ENCODE measurements at regions not wholly inside any gene's neighbourhood (a gene's known extent, or its start where the extent isn't known, plus 50 kb on each side); places are given as distances from the start of the nearest gene placed in this dataset.
"Not testable (repeated sequence)": the region's sequence is repeated elsewhere in the genome, so short reads cannot be mapped to it uniquely, and the experiment has no call there.

DNA sequence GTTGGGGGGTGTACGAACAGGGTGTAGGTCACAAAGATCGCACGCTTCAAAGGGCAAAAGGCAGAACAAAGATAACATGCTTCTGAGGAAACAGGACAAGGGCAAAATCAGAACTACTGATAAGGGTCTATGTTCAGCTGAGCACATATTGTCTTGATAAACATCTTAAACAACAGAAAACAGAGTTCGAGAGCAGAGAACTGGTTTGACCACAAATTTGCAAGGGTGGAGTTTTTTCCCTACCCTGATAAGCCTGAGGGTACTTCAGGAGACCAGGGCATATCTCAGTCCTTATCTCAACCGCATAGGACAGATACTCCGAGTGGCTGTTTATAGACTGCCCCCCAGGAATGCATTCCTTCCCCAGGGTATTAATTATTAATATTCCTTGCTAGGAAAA lies 139.1 kb upstream of the CNTNAP4 start:
- H3K27ac ChIP-seq (ENCODE audit: low read length); H2AFZ ChIP-seq (ENCODE audit: low read length); H4K20me1 ChIP-seq (ENCODE audit: insufficient read depth, low read depth, low read length); H3K4me3 ChIP-seq (ENCODE audit: low read length); H3K4me2 ChIP-seq (ENCODE audit: low read depth, low read length, poor library complexity, severe bottlenecking); H3K36me3 ChIP-seq (ENCODE audit: insufficient read depth, low read length); H3K9ac ChIP-seq (ENCODE audit: low read length); H3K9me2 ChIP-seq (replicated peaks; ENCODE audit: insufficient read depth, low read length); H3K79me2 ChIP-seq (ENCODE audit: low read length); DNase-seq; H3K27me3 ChIP-seq (ENCODE audit: low read length); H3K9me3 ChIP-seq (ENCODE audit: low read length); H3K4me1 ChIP-seq (ENCODE audit: low read length): not testable (repeated sequence)

GRCh38 chr16:76157629-76158028 lies 119.6 kb upstream of the CNTNAP4 start:
- Histone ChIP-seq H3K4me1 (ENCODE audit: low read length) (no peaks in the 10 kb centered on the region), H2AFZ (ENCODE audit: low read length) (no peak overlapping the region), H4K20me1 (ENCODE audit: insufficient read depth, low read depth, low read length) (no peaks in the 10 kb centered on the region), H3K27ac (ENCODE audit: low read length) (no peak overlapping the region), H3K9ac (ENCODE audit: low read length) (no peak overlapping the region), H3K4me3 (ENCODE audit: low read length) (no peak overlapping the region), H3K9me3 (ENCODE audit: low read length) (no peaks in the 10 kb centered on the region), H3K9me2 (replicated peaks; ENCODE audit: insufficient read depth, low read length) (no peaks in the 10 kb centered on the region), H3K4me2 (ENCODE audit: low read depth, low read length, poor library complexity, severe bottlenecking) (no peak overlapping the region), H3K36me3 (ENCODE audit: insufficient read depth, low read length) (no peaks in the 10 kb centered on the region), H3K79me2 (ENCODE audit: low read length) (no peaks in the 10 kb centered on the region), H3K27me3 (ENCODE audit: low read length) (no peaks in the 10 kb centered on the region)
- DNase-seq = no peak

- H3K4me2 ChIP-seq (ENCODE audit: low read depth, low read length, poor library complexity, severe bottlenecking) = no peak overlapping the region
- H3K4me1 ChIP-seq (ENCODE audit: low read length) = no peaks in the 10 kb centered on the region
- H4K20me1 ChIP-seq (ENCODE audit: insufficient read depth, low read depth, low read length) = no peaks in the 10 kb centered on the region
- H3K79me2 ChIP-seq (ENCODE audit: low read length) = no peaks in the 10 kb centered on the region
- H2AFZ ChIP-seq (ENCODE audit: low read length) = no peak overlapping the region
- no peak overlapping the region for H3K4me3 ChIP-seq (ENCODE audit: low read length)
- no peak for DNase-seq
- H3K27ac ChIP-seq (ENCODE audit: low read length) = no peak overlapping the region
- no peaks in the 10 kb centered on the region for H3K27me3 ChIP-seq (ENCODE audit: low read length)
- H3K9me3 ChIP-seq (ENCODE audit: low read length) = no peaks in the 10 kb centered on the region
- no peaks in the 10 kb centered on the region for H3K9me2 ChIP-seq (replicated peaks; ENCODE audit: insufficient read depth, low read length)
- no peaks in the 10 kb centered on the region for H3K36me3 ChIP-seq (ENCODE audit: insufficient read depth, low read length)
- H3K9ac ChIP-seq (ENCODE audit: low read length) = no peak overlapping the region
Observed at GRCh38 chr16:76162046-76162445, 115.2 kb upstream of the CNTNAP4 start.

GRCh38 chr16:76164970-76165558 lies 112.1 kb upstream of the CNTNAP4 start:
- H3K4me1 ChIP-seq (ENCODE audit: low read length) = no peaks in the 10 kb centered on the region
- H3K36me3 ChIP-seq (ENCODE audit: insufficient read depth, low read length) = no peaks in the 10 kb centered on the region
- H4K20me1 ChIP-seq (ENCODE audit: insufficient read depth, low read depth, low read length) = no peaks in the 10 kb centered on the region
- no peak overlapping the region for H3K4me2 ChIP-seq (ENCODE audit: low read depth, low read length, poor library complexity, severe bottlenecking)
- no peak for DNase-seq
- no peak overlapping the region for H3K4me3 ChIP-seq (ENCODE audit: low read length)
- no peaks in the 10 kb centered on the region for H3K79me2 ChIP-seq (ENCODE audit: low read length)
- no peaks in the 10 kb centered on the region for H3K27me3 ChIP-seq (ENCODE audit: low read length)
- no peak overlapping the region for H3K27ac ChIP-seq (ENCODE audit: low read length)
- H3K9ac ChIP-seq (ENCODE audit: low read length) = no peak overlapping the region
- H3K9me2 ChIP-seq (replicated peaks; ENCODE audit: insufficient read depth, low read length) = no peaks in the 10 kb centered on the region
- H2AFZ ChIP-seq (ENCODE audit: low read length) = no peak overlapping the region
- no peaks in the 10 kb centered on the region for H3K9me3 ChIP-seq (ENCODE audit: low read length)

- H3K79me2 ChIP-seq (ENCODE audit: low read length) = no peaks in the 10 kb centered on the region
- H3K9me3 ChIP-seq (ENCODE audit: low read length) = no peaks in the 10 kb centered on the region
- H3K9me2 ChIP-seq (replicated peaks; ENCODE audit: insufficient read depth, low read length) = 0 out of 2 replicates have a peak, but pooled peaks cover 3% of the 10 kb centered on the region
- no peak overlapping the region for H3K4me3 ChIP-seq (ENCODE audit: low read length)
- no peak overlapping the region for H3K4me2 ChIP-seq (ENCODE audit: low read depth, low read length, poor library complexity, severe bottlenecking)
- no peak overlapping the region for H3K9ac ChIP-seq (ENCODE audit: low read length)
- no peak overlapping the region for H2AFZ ChIP-seq (ENCODE audit: low read length)
- no peaks in the 10 kb centered on the region for H3K36me3 ChIP-seq (ENCODE audit: insufficient read depth, low read length)
- H3K27me3 ChIP-seq (ENCODE audit: low read length) = no peaks in the 10 kb centered on the region
- no peak for DNase-seq
- H3K4me1 ChIP-seq (ENCODE audit: low read length) = no peaks in the 10 kb centered on the region
- H4K20me1 ChIP-seq (ENCODE audit: insufficient read depth, low read depth, low read length) = no peaks in the 10 kb centered on the region
- H3K27ac ChIP-seq (ENCODE audit: low read length) = no peak overlapping the region
Observed at GRCh38 chr16:76175718-76176117, 101.5 kb upstream of the CNTNAP4 start.

DNA sequence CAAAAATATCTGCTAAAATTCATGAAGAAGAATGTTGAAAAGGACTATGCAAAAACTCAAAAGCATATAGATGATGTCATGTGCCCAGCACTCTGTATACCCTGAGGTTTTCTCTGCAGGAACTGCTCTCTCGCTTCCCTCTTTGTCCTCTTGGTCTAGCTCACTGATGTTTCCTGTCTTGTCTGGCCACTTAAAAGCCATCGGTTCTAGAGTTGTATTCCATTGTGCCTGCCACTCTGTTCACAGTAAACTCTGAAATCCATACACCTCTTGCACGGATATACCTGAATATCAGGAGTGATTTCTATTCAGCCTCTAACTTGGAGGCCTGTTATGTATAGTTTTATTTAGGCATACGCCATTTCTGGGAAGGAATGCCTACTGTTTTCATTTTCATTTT lies 101.0 kb upstream of the CNTNAP4 start:
- DNase-seq = no peak
- Histone ChIP-seq H3K4me1 (ENCODE audit: low read length) (no peaks in the 10 kb centered on the region), H2AFZ (ENCODE audit: low read length) (no peak overlapping the region), H3K79me2 (ENCODE audit: low read length) (no peaks in the 10 kb centered on the region), H3K36me3 (ENCODE audit: insufficient read depth, low read length) (no peaks in the 10 kb centered on the region), H3K27ac (ENCODE audit: low read length) (no peak overlapping the region), H3K4me2 (ENCODE audit: low read depth, low read length, poor library complexity, severe bottlenecking) (no peak overlapping the region), H4K20me1 (ENCODE audit: insufficient read depth, low read depth, low read length) (no peaks in the 10 kb centered on the region), H3K9ac (ENCODE audit: low read length) (no peak overlapping the region), H3K4me3 (ENCODE audit: low read length) (no peak overlapping the region), H3K9me3 (ENCODE audit: low read length) (no peaks in the 10 kb centered on the region), H3K9me2 (replicated peaks; ENCODE audit: insufficient read depth, low read length) (0 out of 2 replicates have a peak, but pooled peaks cover 3% of the 10 kb centered on the region), H3K27me3 (ENCODE audit: low read length) (no peaks in the 10 kb centered on the region)

GRCh38 chr16:76176616-76177015 lies 100.6 kb upstream of the CNTNAP4 start:
- no peaks in the 10 kb centered on the region for H3K36me3 ChIP-seq (ENCODE audit: insufficient read depth, low read length)
- no peak overlapping the region for H3K27ac ChIP-seq (ENCODE audit: low read length)
- no peaks in the 10 kb centered on the region for H3K4me1 ChIP-seq (ENCODE audit: low read length)
- H3K9me3 ChIP-seq (ENCODE audit: low read length) = no peaks in the 10 kb centered on the region
- no peaks in the 10 kb centered on the region for H3K27me3 ChIP-seq (ENCODE audit: low read length)
- no peak for DNase-seq
- no peak overlapping the region for H2AFZ ChIP-seq (ENCODE audit: low read length)
- H3K4me2 ChIP-seq (ENCODE audit: low read depth, low read length, poor library complexity, severe bottlenecking) = no peak overlapping the region
- H3K4me3 ChIP-seq (ENCODE audit: low read length) = no peak overlapping the region
- H3K9ac ChIP-seq (ENCODE audit: low read length) = no peak overlapping the region
- 0 out of 2 replicates have a peak, but pooled peaks cover 2% of the 10 kb centered on the region for H3K9me2 ChIP-seq (replicated peaks; ENCODE audit: insufficient read depth, low read length)
- no peaks in the 10 kb centered on the region for H4K20me1 ChIP-seq (ENCODE audit: insufficient read depth, low read depth, low read length)
- H3K79me2 ChIP-seq (ENCODE audit: low read length) = no peaks in the 10 kb centered on the region

- DNase-seq = no peak
- no peak overlapping the region for H2AFZ ChIP-seq (ENCODE audit: low read length)
- H3K4me2 ChIP-seq (ENCODE audit: low read depth, low read length, poor library complexity, severe bottlenecking) = no peak overlapping the region
- no peaks in the 10 kb centered on the region for H3K9me2 ChIP-seq (replicated peaks; ENCODE audit: insufficient read depth, low read length)
- no peaks in the 10 kb centered on the region for H3K9me3 ChIP-seq (ENCODE audit: low read length)
- H3K9ac ChIP-seq (ENCODE audit: low read length) = no peak overlapping the region
- no peak overlapping the region for H3K27ac ChIP-seq (ENCODE audit: low read length)
- 0 out of 2 replicates have a peak, but pooled peaks cover 3% of the 10 kb centered on the region for H3K27me3 ChIP-seq (ENCODE audit: low read length)
- no peaks in the 10 kb centered on the region for H3K36me3 ChIP-seq (ENCODE audit: insufficient read depth, low read length)
- no peak overlapping the region for H3K4me3 ChIP-seq (ENCODE audit: low read length)
- H4K20me1 ChIP-seq (ENCODE audit: insufficient read depth, low read depth, low read length) = no peaks in the 10 kb centered on the region
- H3K4me1 ChIP-seq (ENCODE audit: low read length) = no peaks in the 10 kb centered on the region
- H3K79me2 ChIP-seq (ENCODE audit: low read length) = no peaks in the 10 kb centered on the region
Observed at GRCh38 chr16:76182041-76182635, 95.1 kb upstream of the CNTNAP4 start.
